ENCODE measurements at regions not wholly inside any gene's neighbourhood (a gene's known extent, or its start where the extent isn't known, plus 50 kb on each side); places are given as distances from the start of the nearest gene placed in this dataset.

DNA sequence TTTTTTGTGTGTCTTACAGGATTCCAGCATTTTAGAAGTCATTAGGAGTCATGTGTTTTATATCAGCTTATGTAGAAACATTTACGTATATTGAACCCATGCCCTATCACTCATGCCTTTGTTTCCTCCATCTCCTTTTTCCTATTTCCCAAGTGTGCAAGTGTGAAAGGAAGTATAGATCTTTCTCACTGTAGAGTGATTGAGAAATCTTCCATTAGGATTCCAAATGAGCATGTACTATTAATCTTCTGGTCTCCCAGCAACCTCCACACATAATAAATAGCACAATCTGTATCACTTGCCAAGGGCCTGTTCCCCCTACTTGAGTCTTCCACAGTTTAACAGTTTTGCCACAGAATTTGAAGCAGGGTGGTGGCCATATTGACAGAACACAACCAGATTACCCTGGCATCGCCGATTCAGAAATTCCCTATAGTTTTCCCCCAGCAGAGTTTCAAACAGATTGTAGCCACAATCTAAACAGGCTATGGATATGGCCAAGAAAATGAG, 1052.8 kb downstream of the TTLL7 start:
- no peaks in the 10 kb centered on the region for H3F3A ChIP-seq (ENCODE audit: insufficient read depth, low read length)
- no peak overlapping the region for H3K9ac ChIP-seq (ENCODE audit: low read length)
- TF ChIP-seq CTCF (IDR thresholded peaks at IDR 0.05; ENCODE audit: low read length) = no peak
- no peak for TF ChIP-seq EZH2 (IDR thresholded peaks at IDR 0.05; ENCODE audit: borderline replicate concordance, low read length)
- no peak overlapping the region for H3K4me3 ChIP-seq (ENCODE audit: low read depth, low read length, poor library complexity, severe bottlenecking)
- no peaks in the 10 kb centered on the region for H3K9me2 ChIP-seq (ENCODE audit: low read depth, low read length)
- H3K4me2 ChIP-seq (ENCODE audit: low read length) = no peak overlapping the region
- H4K20me1 ChIP-seq (ENCODE audit: insufficient read depth, low read length) = no peaks in the 10 kb centered on the region
- no peaks in the 10 kb centered on the region for H3K27me3 ChIP-seq (ENCODE audit: insufficient read depth, low read length)
- H3K27ac ChIP-seq (ENCODE audit: low read depth, low read length, poor library complexity, severe bottlenecking) = no peak overlapping the region
- no peaks in the 10 kb centered on the region for H3K9me3 ChIP-seq (ENCODE audit: low read length)
- H3K4me1 ChIP-seq (ENCODE audit: insufficient read depth, low read length, severe bottlenecking) = no peaks in the 10 kb centered on the region
- H2AFZ ChIP-seq (ENCODE audit: low read length) = no peak overlapping the region
- H3K36me3 ChIP-seq (ENCODE audit: insufficient read depth, low read length) = no peaks in the 10 kb centered on the region
- H3K79me2 ChIP-seq (ENCODE audit: insufficient read depth, low read length) = no peaks in the 10 kb centered on the region

- H3K9me2 ChIP-seq (ENCODE audit: low read depth, low read length) = no peaks in the 10 kb centered on the region
- H3K79me2 ChIP-seq (ENCODE audit: insufficient read depth, low read length) = no peaks in the 10 kb centered on the region
- TF ChIP-seq CTCF (IDR thresholded peaks at IDR 0.05; ENCODE audit: low read length) (no peak), EZH2 (IDR thresholded peaks at IDR 0.05; ENCODE audit: borderline replicate concordance, low read length) (no peak)
- no peaks in the 10 kb centered on the region for H3K9me3 ChIP-seq (ENCODE audit: low read length)
- H3K27ac ChIP-seq (ENCODE audit: low read depth, low read length, poor library complexity, severe bottlenecking) = no peak overlapping the region
- H3K4me2 ChIP-seq (ENCODE audit: low read length) = no peak overlapping the region
- no peaks in the 10 kb centered on the region for H3F3A ChIP-seq (ENCODE audit: insufficient read depth, low read length)
- H3K36me3 ChIP-seq (ENCODE audit: insufficient read depth, low read length) = no peaks in the 10 kb centered on the region
- no peaks in the 10 kb centered on the region for H4K20me1 ChIP-seq (ENCODE audit: insufficient read depth, low read length)
- H3K9ac ChIP-seq (ENCODE audit: low read length) = no peak overlapping the region
- no peaks in the 10 kb centered on the region for H3K27me3 ChIP-seq (ENCODE audit: insufficient read depth, low read length)
- no peak overlapping the region for H3K4me3 ChIP-seq (ENCODE audit: low read depth, low read length, poor library complexity, severe bottlenecking)
- no peak overlapping the region for H2AFZ ChIP-seq (ENCODE audit: low read length)
- H3K4me1 ChIP-seq (ENCODE audit: insufficient read depth, low read length, severe bottlenecking) = no peaks in the 10 kb centered on the region
Observed at GRCh38 chr1:82944822-82945221, 1054.1 kb downstream of the TTLL7 start.

DNA sequence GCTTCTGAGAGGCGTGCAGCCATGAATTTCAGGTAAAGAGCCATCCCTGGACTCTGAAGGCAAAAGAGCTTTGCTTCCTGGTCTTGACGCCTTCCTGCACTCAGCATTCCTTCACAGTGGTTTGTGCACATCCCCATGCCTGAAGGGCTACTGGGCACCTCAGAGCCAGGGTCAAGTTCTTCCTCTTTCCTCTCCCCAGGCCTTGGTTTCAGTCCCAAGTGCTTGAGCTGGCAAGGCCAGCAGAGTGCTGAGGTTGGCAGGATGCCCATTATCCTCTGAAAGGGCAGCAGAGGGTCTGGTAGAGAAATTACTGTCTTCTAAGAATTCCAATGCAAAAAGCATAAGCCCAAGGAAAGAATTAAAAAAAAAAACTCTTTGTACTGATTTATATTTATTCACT, 1064.9 kb downstream of the TTLL7 start:
- H4K20me1 ChIP-seq (ENCODE audit: insufficient read depth, low read length) = no peaks in the 10 kb centered on the region
- no peaks in the 10 kb centered on the region for H3K9me2 ChIP-seq (ENCODE audit: low read depth, low read length)
- H2AFZ ChIP-seq (ENCODE audit: low read length) = no peak overlapping the region
- no peak overlapping the region for H3K9ac ChIP-seq (ENCODE audit: low read length)
- no peaks in the 10 kb centered on the region for H3K36me3 ChIP-seq (ENCODE audit: insufficient read depth, low read length)
- no peaks in the 10 kb centered on the region for H3K79me2 ChIP-seq (ENCODE audit: insufficient read depth, low read length)
- H3K4me2 ChIP-seq (ENCODE audit: low read length) = no peak overlapping the region
- H3F3A ChIP-seq (ENCODE audit: insufficient read depth, low read length) = no peaks in the 10 kb centered on the region
- H3K4me3 ChIP-seq (ENCODE audit: low read depth, low read length, poor library complexity, severe bottlenecking) = no peak overlapping the region
- H3K27ac ChIP-seq (ENCODE audit: low read depth, low read length, poor library complexity, severe bottlenecking) = no peak overlapping the region
- no peak for TF ChIP-seq EZH2 (IDR thresholded peaks at IDR 0.05; ENCODE audit: borderline replicate concordance, low read length)
- no peak for TF ChIP-seq CTCF (IDR thresholded peaks at IDR 0.05; ENCODE audit: low read length)
- no peaks in the 10 kb centered on the region for H3K27me3 ChIP-seq (ENCODE audit: insufficient read depth, low read length)
- no peaks in the 10 kb centered on the region for H3K4me1 ChIP-seq (ENCODE audit: insufficient read depth, low read length, severe bottlenecking)
- no peaks in the 10 kb centered on the region for H3K9me3 ChIP-seq (ENCODE audit: low read length)
